Hepatocyte (in vitro differentiated cells): ENCODE measurements at regions not wholly inside any gene's neighbourhood (a gene's known extent, or its start where the extent isn't known, plus 50 kb on each side); places are given as distances from the start of the nearest gene placed in this dataset.

ENCODE experiments used
- CTCF ChIP-seq: fragments of 200-600 bp; sonication (generic); IDR thresholded peaks from 2 replicates; pipeline ENCODE4 v1.5.1; 2016; ENCODE audit warnings: antibody characterized with exemption, mild to moderate bottlenecking; ENCODE audit not compliant: poor library complexity
- EZH2 ChIP-seq: fragments of 200-600 bp; sonication (generic); IDR thresholded peaks from 2 replicates; pipeline ENCODE4 v1.6.1; 2016; ENCODE audit warnings: antibody characterized with exemption, mild to moderate bottlenecking, borderline replicate concordance

GRCh38 chr21:17429936-17430335 lies 82.9 kb upstream of the CXADR start:
- no peak for TF ChIP-seq CTCF
- no peak for TF ChIP-seq EZH2
